ENCODE measurements at regions not wholly inside any gene's neighbourhood (a gene's known extent, or its start where the extent isn't known, plus 50 kb on each side); places are given as distances from the start of the nearest gene placed in this dataset.

GRCh38 chr16:55929181-55929580 lies 54.0 kb upstream of the CES5A start:
- no peak for TF ChIP-seq CTCF (IDR thresholded peaks at IDR 0.05; ENCODE audit: low read depth, low read length)
- TF ChIP-seq EZH2phosphoT487 (IDR thresholded peaks at IDR 0.05; ENCODE audit: low read depth), result no peak
